Stimulated activated CD8-positive, alpha-beta memory T cell treated with anti-CD3 and anti-CD28 coated beads, Interleukin-12 subunit alpha, Interleukin-12 subunit beta, amount 100 ng/mL, for 24 hours (primary cell): ENCODE measurements at regions not wholly inside any gene's neighbourhood (a gene's known extent, or its start where the extent isn't known, plus 50 kb on each side); places are given as distances from the start of the nearest gene placed in this dataset.

ENCODE experiments used
- DNase-seq: peaks from one replicate; pipeline ENCODE4 v3.0.0-alpha.2; 2020; ENCODE audit errors: extremely low read depth

DNA sequence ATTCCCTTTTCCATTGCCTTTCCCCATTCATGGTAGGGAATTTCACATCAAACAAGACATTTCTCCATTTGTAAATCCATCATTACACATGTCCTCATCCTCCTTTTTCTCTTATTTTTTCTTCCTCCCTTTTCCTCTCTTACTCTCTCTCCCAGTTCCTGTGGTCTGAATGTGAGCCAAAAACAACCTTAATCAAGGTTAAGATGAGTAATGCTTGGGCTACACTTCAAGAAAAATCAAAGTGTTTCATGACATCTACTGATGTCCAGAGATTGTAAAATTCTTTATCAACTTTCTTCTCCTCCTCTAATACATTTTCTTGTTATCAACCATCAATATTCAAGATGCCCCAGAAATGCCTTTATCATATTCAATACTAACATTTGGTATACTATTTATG, 172.5 kb upstream of the PRNP start:
- no peak for DNase-seq

- DNase-seq, result no peak
Observed at GRCh38 chr20:4512891-4513550, 173.2 kb upstream of the PRNP start.

GRCh38 chr20:4511776-4512175, 174.5 kb upstream of the PRNP start:
- DNase-seq, result no peak

DNA sequence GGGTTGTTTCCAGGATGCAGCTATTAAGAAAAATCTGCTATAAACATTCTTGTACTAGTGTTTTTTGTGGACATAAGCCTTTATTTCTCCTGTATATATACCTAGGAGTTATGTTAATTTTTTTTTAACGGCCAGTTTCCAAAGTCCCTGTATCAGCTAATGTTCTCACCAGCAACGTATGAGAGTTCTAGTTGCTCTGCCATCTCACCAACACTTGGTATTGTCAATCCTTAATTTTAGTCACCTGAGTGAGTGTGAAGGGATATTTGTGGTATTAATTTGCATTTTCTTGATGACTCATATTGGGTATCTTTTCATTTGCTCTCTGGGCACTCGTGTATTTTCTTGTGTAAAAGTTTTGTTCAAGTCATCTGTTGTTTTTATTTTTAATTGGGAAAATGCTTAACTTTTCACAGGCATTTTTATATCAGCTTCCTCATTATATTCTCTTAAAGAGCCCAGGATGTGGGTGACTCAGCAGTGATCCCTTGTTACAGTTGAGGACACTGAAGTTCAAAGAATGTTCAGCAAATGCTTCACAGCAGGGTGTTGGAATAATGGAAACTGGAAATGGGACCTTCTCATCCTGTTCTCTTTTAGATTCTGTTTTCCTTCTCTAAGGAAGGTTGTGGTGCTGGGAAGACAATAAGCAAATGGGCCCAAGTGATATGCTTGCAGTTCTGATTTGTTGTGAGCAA, 176.3 kb upstream of the PRNP start:
- DNase-seq, result no peak

GRCh38 chr20:4508773-4509172, 177.5 kb upstream of the PRNP start:
- DNase-seq, result no peak

GRCh38 chr20:4507288-4507719, 179.0 kb upstream of the PRNP start:
- DNase-seq, result no peak

GRCh38 chr20:4504814-4505213, 181.4 kb upstream of the PRNP start:
- DNase-seq, result no peak

- DNase-seq, result no peak
Observed at GRCh38 chr20:4502756-4503155, 183.5 kb upstream of the PRNP start.

DNA sequence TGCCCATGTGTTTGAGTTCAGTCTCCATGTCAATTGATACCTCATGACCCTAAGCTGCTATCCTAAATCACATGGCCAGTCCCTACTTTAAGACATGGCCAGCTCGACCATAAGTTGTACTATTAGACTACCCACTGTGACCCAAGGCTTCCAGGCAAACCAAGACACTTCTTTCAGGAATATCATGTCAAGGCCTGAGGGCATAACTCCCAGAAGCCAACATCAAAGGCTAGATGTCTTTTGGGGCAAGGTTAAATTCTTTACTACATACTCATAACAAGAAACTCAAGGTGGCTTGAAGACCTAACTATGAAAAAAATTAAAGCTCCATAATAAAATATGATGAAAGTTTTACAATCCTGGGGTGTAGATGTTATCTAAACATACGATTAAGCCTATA, 192.9 kb upstream of the PRNP start:
- DNase-seq, result no peak

GRCh38 chr20:4491643-4492042, 194.6 kb upstream of the PRNP start:
- DNase-seq, result no peak

- no peak for DNase-seq
Observed at GRCh38 chr20:4490606-4491280, 195.5 kb upstream of the PRNP start.

- DNase-seq, result no peak
Observed at GRCh38 chr20:4490045-4490444, 196.2 kb upstream of the PRNP start.

GRCh38 chr20:4488407-4489339, 197.6 kb upstream of the PRNP start:
- DNase-seq, result no peak

DNA sequence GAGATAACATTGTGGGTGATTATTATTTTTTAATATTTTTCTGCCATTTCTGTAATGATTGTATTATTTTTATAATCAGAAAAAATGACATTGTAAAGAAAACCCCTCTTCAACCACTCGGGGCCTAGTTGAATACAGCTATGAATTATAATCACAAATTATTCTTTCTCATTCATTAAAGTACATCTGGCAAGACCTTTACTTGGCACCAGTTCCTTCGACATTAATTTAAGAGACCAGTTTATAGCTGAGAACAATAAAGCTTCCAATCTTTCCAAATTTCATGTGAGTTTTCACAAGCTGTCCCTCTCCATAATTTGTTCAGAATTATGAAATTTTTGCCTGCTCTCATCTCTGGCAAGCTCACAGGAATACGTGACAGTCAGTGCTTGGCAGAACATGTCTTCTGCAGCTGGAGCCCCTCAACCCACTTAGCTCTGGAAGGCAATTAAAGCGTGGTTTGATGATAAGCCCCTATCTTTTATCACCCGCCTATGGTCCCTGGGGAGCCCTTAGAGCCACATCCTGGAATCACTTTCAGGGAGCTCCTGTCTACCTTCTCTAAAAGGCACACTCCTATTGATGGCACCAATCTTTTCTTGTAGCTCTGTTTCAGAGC, 201.8 kb upstream of the PRNP start:
- no peak for DNase-seq

DNA sequence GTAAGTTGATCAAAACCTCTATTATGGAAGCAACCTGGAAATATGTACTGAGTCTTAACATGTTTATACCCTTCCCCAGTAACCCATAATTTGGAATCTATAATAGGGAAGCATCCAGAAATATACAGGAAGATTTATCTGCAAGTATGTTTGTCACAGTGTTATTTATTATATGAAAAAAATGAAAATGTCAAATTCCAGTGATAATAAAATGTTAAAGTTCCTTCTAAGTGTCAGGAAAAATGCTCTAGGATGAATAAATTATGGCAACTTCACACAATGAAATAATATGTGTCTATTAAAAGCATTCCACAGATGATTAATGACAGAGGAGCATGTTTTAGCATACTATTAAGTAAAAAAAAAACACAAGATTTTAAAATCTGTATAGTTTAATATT, 202.3 kb upstream of the PRNP start:
- DNase-seq, result no peak

DNA sequence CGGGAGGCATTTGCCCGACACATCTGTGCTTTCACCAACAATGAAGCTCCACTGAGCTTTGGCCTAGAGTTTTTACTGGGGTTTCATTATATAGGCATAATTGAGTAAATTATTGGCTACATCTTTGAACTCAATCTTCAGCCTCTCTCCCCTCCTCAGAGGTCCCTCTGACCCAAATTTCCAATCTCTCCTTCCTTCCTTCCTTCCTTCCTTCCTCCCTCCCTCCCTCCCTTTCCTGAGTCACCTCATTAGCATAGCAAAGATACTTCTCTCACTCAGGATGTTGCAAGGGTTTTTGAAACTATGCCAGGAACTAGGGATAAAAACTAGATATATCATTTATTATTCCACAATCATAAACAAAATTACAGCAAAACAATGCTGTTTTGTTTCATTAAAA, 202.8 kb upstream of the PRNP start:
- no peak for DNase-seq

- DNase-seq, result no peak
Observed at GRCh38 chr20:4480104-4480503, 206.2 kb upstream of the PRNP start.

DNA sequence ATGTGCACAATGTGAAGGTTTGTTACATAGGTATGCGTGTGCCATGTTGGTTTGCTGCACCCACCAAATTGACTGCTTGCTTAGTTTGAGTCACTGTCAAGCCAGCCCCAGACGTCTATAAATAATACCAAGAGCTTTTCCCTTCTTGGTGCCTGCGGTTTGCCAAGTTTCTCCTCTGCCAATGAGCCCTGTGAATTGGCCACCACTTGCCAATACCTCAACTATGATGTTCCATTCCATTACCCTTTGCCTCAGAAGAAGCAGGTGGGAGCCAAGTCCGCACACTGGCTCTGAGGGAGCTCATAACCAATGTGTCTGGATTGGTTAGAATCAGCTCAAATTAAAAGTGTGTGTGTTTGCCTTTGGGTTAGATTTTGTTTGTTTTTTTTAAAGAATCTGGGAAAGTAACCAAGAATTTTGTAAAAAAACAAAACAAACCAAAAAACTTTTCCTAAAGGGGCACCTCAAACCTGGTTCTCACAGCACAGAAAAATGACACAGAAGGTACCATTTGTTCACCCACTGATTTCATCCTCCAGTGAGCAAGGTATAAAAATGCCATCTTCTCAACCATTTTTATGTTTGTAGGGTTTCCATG, 209.3 kb upstream of the PRNP start:
- no peak for DNase-seq

DNA sequence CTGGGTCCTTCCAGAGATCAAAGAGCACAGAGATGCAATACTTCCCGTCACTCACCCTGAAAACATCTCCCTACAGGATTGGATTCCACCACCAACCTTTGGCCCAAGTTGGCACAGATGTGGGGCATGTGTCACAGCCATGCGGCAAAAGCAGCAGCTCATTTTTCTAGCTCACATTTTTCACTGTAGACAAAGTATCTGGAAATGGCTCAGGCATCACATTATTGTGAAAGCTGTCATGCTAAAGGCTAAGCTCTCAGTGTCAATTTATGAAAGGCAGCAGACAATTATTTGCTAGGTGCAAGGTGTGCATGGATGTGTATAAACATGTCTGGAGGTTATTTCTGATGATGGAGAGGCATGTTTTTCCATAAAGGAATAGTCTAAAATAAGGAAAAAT, 213.3 kb upstream of the PRNP start:
- DNase-seq, result no peak

GRCh38 chr20:4471221-4471620, 215.0 kb upstream of the PRNP start:
- DNase-seq, result no peak

DNA sequence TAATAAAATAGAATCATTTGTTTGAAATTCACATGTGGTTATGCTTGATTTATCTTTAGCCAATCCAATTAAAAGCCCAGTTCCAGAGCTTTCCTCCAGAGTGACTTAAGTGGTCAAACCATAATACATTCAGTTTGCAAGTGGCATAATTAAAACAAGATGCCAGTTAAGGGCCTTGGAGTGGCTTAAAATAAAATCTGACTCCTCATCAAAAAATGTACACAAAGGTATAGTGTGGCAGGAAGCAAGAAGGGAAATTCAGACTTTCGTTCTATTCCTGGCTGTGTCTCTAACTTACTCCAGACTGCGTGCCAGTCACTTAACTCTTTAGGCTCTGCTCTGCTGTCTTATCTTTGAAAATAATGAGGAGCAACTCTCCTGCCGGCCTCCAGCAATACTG, 215.9 kb upstream of the PRNP start:
- DNase-seq, result no peak
